Loucy (cell line): ENCODE measurements at regions not wholly inside any gene's neighbourhood (a gene's known extent, or its start where the extent isn't known, plus 50 kb on each side); places are given as distances from the start of the nearest gene placed in this dataset.

Source experiments
- H2AFZ ChIP-seq: fragments of 200-600 bp; sonication (generic); 2 replicates; pipeline ENCODE4 v1.6.0; 2016; ENCODE audit warnings: antibody characterized with exemption, mild to moderate bottlenecking, low read length, moderate library complexity
- H3F3A ChIP-seq: fragments of 200-600 bp; 2 replicates; pipeline ENCODE4 v1.6.0; 2016; ENCODE audit warnings: antibody characterized with exemption, low read depth, mild to moderate bottlenecking
- H3K27me3 ChIP-seq: fragments of 200-600 bp; sonication (generic); 2 replicates; pipeline ENCODE4 v1.6.1; 2014; ENCODE audit warnings: low read length, mild to moderate bottlenecking; ENCODE audit not compliant: insufficient read depth, poor library complexity, severe bottlenecking
- H3K36me3 ChIP-seq: fragments of 200-600 bp; sonication (generic); 2 replicates; pipeline ENCODE4 v1.6.1; 2016; ENCODE audit warnings: low read length; ENCODE audit not compliant: insufficient read depth
- H3K4me1 ChIP-seq: fragments of 200-600 bp; sonication (generic); 2 replicates; pipeline ENCODE4 v1.5.1; 2014; ENCODE audit warnings: low read length, mild to moderate bottlenecking; ENCODE audit not compliant: insufficient read depth, poor library complexity, severe bottlenecking
- H3K4me2 ChIP-seq: fragments of 200-600 bp; sonication (generic); 2 replicates; pipeline ENCODE4 v1.6.0; 2014; ENCODE audit warnings: antibody characterized with exemption, low read length, low read depth, mild to moderate bottlenecking; ENCODE audit not compliant: poor library complexity, severe bottlenecking
- H3K4me3 ChIP-seq: fragments of 200-600 bp; sonication (generic); 2 replicates; pipeline ENCODE4 v1.5.1; 2014; ENCODE audit warnings: low read length, mild to moderate bottlenecking, mixed read lengths; ENCODE audit not compliant: poor library complexity, severe bottlenecking
- H3K79me2 ChIP-seq: fragments of 200-600 bp; sonication (generic); 2 replicates; pipeline ENCODE4 v1.6.1; 2014; ENCODE audit warnings: low read length; ENCODE audit not compliant: insufficient read depth
- H3K9ac ChIP-seq: fragments of 200-600 bp; sonication (generic); 2 replicates; pipeline ENCODE4 v1.6.0; 2014; ENCODE audit warnings: mild to moderate bottlenecking, low read depth, low read length, moderate library complexity; ENCODE audit not compliant: poor library complexity, severe bottlenecking
- H3K9me2 ChIP-seq: fragments of 200-600 bp; sonication (generic); replicated peaks from 2 replicates; pipeline ENCODE4 v1.6.1; 2016; ENCODE audit warnings: low read depth, low read length, mixed read lengths
- H3K9me3 ChIP-seq: fragments of 200-600 bp; sonication (generic); 2 replicates; pipeline ENCODE4 v1.6.1; 2014; ENCODE audit warnings: mild to moderate bottlenecking, antibody characterized with exemption, low read length, low read depth; ENCODE audit not compliant: insufficient read depth
- H4K20me1 ChIP-seq: fragments of 200-600 bp; sonication (generic); 2 replicates; pipeline ENCODE4 v1.6.0; 2014; ENCODE audit warnings: antibody characterized with exemption, low read length, mild to moderate bottlenecking; ENCODE audit not compliant: insufficient read depth, poor library complexity, severe bottlenecking
- CTCF ChIP-seq: fragments of 200-600 bp; sonication (generic); conservative IDR thresholded peaks from 2 replicates; pipeline ENCODE4 v1.5.1; 2014; ENCODE audit warnings: mild to moderate bottlenecking, antibody characterized with exemption, low read length
- EZH2phosphoT487 ChIP-seq: fragments of 200-600 bp; IDR thresholded peaks from 2 replicates; pipeline ENCODE4 v1.6.1; 2018; ENCODE audit warnings: antibody characterized with exemption, mild to moderate bottlenecking, moderate library complexity, borderline replicate concordance

GRCh38 chr3:75294124-75294523, 370.0 kb upstream of the FRG2C start:
- H4K20me1 ChIP-seq: no peaks in the 10 kb centered on the region
- no peaks in the 10 kb centered on the region for H3K79me2 ChIP-seq
- H3K9me3 ChIP-seq: no peaks in the 10 kb centered on the region
- no peak overlapping the region for H3K4me3 ChIP-seq
- H3K27me3 ChIP-seq: no peaks in the 10 kb centered on the region
- H3K4me2 ChIP-seq: no peak overlapping the region
- no peaks in the 10 kb centered on the region for H3K9me2 ChIP-seq
- H3F3A ChIP-seq: no peaks in the 10 kb centered on the region
- no peaks in the 10 kb centered on the region for H3K4me1 ChIP-seq
- no peak overlapping the region for H2AFZ ChIP-seq
- H3K36me3 ChIP-seq: no peaks in the 10 kb centered on the region
- TF ChIP-seq CTCF (peak; percentile 54), EZH2phosphoT487 (no peak)
- H3K9ac ChIP-seq: no peak overlapping the region

GRCh38 chr3:75295013-75295412, 369.1 kb upstream of the FRG2C start:
- TF ChIP-seq CTCF (no peak), EZH2phosphoT487 (no peak)

GRCh38 chr3:75296858-75297257, 367.3 kb upstream of the FRG2C start:
- H3K9me3 ChIP-seq: no peaks in the 10 kb centered on the region
- TF ChIP-seq CTCF (no peak), EZH2phosphoT487 (no peak)
- no peak overlapping the region for H2AFZ ChIP-seq
- no peaks in the 10 kb centered on the region for H3K27me3 ChIP-seq
- no peaks in the 10 kb centered on the region for H3K36me3 ChIP-seq
- H3K79me2 ChIP-seq: no peaks in the 10 kb centered on the region
- H3F3A ChIP-seq: no peaks in the 10 kb centered on the region
- H3K9ac ChIP-seq: no peak overlapping the region
- H3K4me2 ChIP-seq: no peak overlapping the region
- H3K9me2 ChIP-seq: no peaks in the 10 kb centered on the region
- H3K4me3 ChIP-seq: no peak overlapping the region
- H4K20me1 ChIP-seq: no peaks in the 10 kb centered on the region
- no peaks in the 10 kb centered on the region for H3K4me1 ChIP-seq

More at GRCh38 chr3:75295013-75295412, 369.1 kb upstream of the FRG2C start:
- no peaks in the 10 kb centered on the region for H3K4me1 ChIP-seq
- no peaks in the 10 kb centered on the region for H4K20me1 ChIP-seq
- no peaks in the 10 kb centered on the region for H3F3A ChIP-seq
- no peak overlapping the region for H3K4me2 ChIP-seq
- no peaks in the 10 kb centered on the region for H3K79me2 ChIP-seq
- no peak overlapping the region for H2AFZ ChIP-seq
- no peaks in the 10 kb centered on the region for H3K27me3 ChIP-seq
- no peaks in the 10 kb centered on the region for H3K36me3 ChIP-seq
- no peaks in the 10 kb centered on the region for H3K9me3 ChIP-seq
- no peak overlapping the region for H3K9ac ChIP-seq
- no peaks in the 10 kb centered on the region for H3K9me2 ChIP-seq
- no peak overlapping the region for H3K4me3 ChIP-seq
